OCI-LY3 (cell line): ENCODE measurements at regions not wholly inside any gene's neighbourhood (a gene's known extent, or its start where the extent isn't known, plus 50 kb on each side); places are given as distances from the start of the nearest gene placed in this dataset.

Source experiments
- H2AFZ ChIP-seq: fragments of 200-600, 300-600 bp; shearing (Covaris generic); 2 replicates; pipeline ENCODE4 v1.6.0; 2014; ENCODE audit warnings: antibody characterized with exemption, low read depth, low read length
- H3K27ac ChIP-seq: fragments of 200-600, 300-600 bp; sonication (generic); 2 replicates; pipeline ENCODE4 v1.5.1; 2014; ENCODE audit warnings: mild to moderate bottlenecking, low read length, moderate library complexity, mixed read lengths
- H3K27me3 ChIP-seq: fragments of 200-600, 300-600 bp; sonication (generic); 2 replicates; pipeline ENCODE4 v1.6.1; 2014; ENCODE audit warnings: low read depth, low read length, mixed read lengths
- H3K36me3 ChIP-seq: fragments of 200-600, 300-600 bp; sonication (generic); replicated peaks from 2 replicates; pipeline ENCODE3; 2014; ENCODE audit warnings: low read depth, low read length, mixed read lengths
- H3K4me1 ChIP-seq: fragments of 300-600, 200-600 bp; sonication (generic); 2 replicates; pipeline ENCODE4 v1.6.1; 2014; ENCODE audit warnings: low read length, mixed read lengths
- H3K4me2 ChIP-seq: fragments of 200-600, 300-600 bp; sonication (generic); 2 replicates; pipeline ENCODE4 v1.6.1; 2014; ENCODE audit warnings: low read length, mixed read lengths
- H3K4me3 ChIP-seq: fragments of 300-600, 200-600 bp; sonication (generic); 2 replicates; pipeline ENCODE4 v1.5.1; 2014; ENCODE audit warnings: antibody characterized with exemption, mild to moderate bottlenecking, low read length, moderate library complexity
- H3K79me2 ChIP-seq: fragments of 300-600, 200-600 bp; shearing (Covaris generic); 2 replicates; pipeline ENCODE4 v1.6.1; 2014; ENCODE audit warnings: mild to moderate bottlenecking, low read length, mixed read lengths
- H3K9ac ChIP-seq: fragments of 300-600, 200-600 bp; shearing (Covaris generic); 2 replicates; pipeline ENCODE4 v1.6.0; 2014; ENCODE audit warnings: mild to moderate bottlenecking, low read length, moderate library complexity
- H3K9me3 ChIP-seq: fragments of 200-600, 300-600 bp; shearing (Covaris generic); 2 replicates; pipeline ENCODE4 v1.6.1; 2014; ENCODE audit warnings: low read length, mixed read lengths; ENCODE audit not compliant: insufficient read depth
- H4K20me1 ChIP-seq: fragments of 200-600, 300-600 bp; sonication (generic); 2 replicates; pipeline ENCODE4 v1.6.1; 2016; ENCODE audit warnings: low read length, mixed read lengths; ENCODE audit not compliant: insufficient read depth
- EZH2phosphoT487 ChIP-seq: fragments of 200-600 bp; shearing (Covaris generic); IDR thresholded peaks from 2 replicates; pipeline ENCODE4 v1.6.1; 2018; ENCODE audit warnings: antibody characterized with exemption, mixed run types, low read depth
- TF ChIP-seq, protein P1 (sequence below): fragments of 200-600, 300-600 bp; sonication (generic); IDR thresholded peaks from 2 replicates; pipeline ENCODE4 v1.5.1; 2014; ENCODE audit warnings: antibody characterized with exemption, low read length, low read depth

DNA sequence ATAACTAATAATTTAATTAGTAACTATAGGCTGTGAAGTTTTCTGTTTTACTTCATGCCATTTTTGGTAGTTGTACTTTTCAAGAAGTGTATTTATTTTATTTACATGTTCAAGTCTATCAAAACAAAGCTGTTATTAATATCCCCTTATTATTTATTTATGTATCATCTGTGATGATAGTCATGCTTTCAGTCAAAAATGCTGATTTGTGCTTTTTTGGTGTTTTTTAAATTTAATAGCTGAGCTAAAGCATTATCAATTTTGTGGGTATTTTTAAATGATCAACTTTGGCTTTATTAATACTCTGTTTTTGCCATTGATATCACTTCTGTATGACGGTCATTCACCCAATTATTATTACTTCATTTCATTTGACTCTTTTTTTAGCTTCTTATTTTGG is 1229.2 kb upstream of the CADM2 start:
- Histone ChIP-seq H3K4me3 (no peak overlapping the region), H3K9me3 (no peaks in the 10 kb centered on the region), H3K9ac (no peak overlapping the region), H3K79me2 (no peaks in the 10 kb centered on the region), H2AFZ (no peak overlapping the region), H3K27me3 (no peaks in the 10 kb centered on the region), H3K4me1 (no peaks in the 10 kb centered on the region), H3K27ac (no peak overlapping the region), H4K20me1 (no peaks in the 10 kb centered on the region), H3K36me3 (no peaks in the 10 kb centered on the region), H3K4me2 (no peak overlapping the region)
- TF ChIP-seq, protein P1, sequence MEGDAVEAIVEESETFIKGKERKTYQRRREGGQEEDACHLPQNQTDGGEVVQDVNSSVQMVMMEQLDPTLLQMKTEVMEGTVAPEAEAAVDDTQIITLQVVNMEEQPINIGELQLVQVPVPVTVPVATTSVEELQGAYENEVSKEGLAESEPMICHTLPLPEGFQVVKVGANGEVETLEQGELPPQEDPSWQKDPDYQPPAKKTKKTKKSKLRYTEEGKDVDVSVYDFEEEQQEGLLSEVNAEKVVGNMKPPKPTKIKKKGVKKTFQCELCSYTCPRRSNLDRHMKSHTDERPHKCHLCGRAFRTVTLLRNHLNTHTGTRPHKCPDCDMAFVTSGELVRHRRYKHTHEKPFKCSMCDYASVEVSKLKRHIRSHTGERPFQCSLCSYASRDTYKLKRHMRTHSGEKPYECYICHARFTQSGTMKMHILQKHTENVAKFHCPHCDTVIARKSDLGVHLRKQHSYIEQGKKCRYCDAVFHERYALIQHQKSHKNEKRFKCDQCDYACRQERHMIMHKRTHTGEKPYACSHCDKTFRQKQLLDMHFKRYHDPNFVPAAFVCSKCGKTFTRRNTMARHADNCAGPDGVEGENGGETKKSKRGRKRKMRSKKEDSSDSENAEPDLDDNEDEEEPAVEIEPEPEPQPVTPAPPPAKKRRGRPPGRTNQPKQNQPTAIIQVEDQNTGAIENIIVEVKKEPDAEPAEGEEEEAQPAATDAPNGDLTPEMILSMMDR: no peak
- TF ChIP-seq EZH2phosphoT487: no peak

- no peak overlapping the region for H3K4me3 ChIP-seq
- no peaks in the 10 kb centered on the region for H3K9me3 ChIP-seq
- no peaks in the 10 kb centered on the region for H4K20me1 ChIP-seq
- H3K9ac ChIP-seq: no peak overlapping the region
- TF ChIP-seq, protein P1: no peak
- no peak for TF ChIP-seq EZH2phosphoT487
- H3K36me3 ChIP-seq: no peaks in the 10 kb centered on the region
- no peak overlapping the region for H3K4me2 ChIP-seq
- H3K79me2 ChIP-seq: no peaks in the 10 kb centered on the region
- no peaks in the 10 kb centered on the region for H3K4me1 ChIP-seq
- H3K27me3 ChIP-seq: no peaks in the 10 kb centered on the region
- no peak overlapping the region for H3K27ac ChIP-seq
- H2AFZ ChIP-seq: no peak overlapping the region
Observed at GRCh38 chr3:83734656-83735055, 1224.1 kb upstream of the CADM2 start.

- TF ChIP-seq, protein P1: no peak
- no peak for TF ChIP-seq EZH2phosphoT487
- no peaks in the 10 kb centered on the region for H3K79me2 ChIP-seq
- H3K36me3 ChIP-seq: no peaks in the 10 kb centered on the region
- H3K9me3 ChIP-seq: no peaks in the 10 kb centered on the region
- no peaks in the 10 kb centered on the region for H3K4me1 ChIP-seq
- no peaks in the 10 kb centered on the region for H3K27me3 ChIP-seq
- no peak overlapping the region for H3K4me3 ChIP-seq
- no peak overlapping the region for H3K4me2 ChIP-seq
- H2AFZ ChIP-seq: no peak overlapping the region; the same call in 1 of the 2 replicates
- no peaks in the 10 kb centered on the region for H4K20me1 ChIP-seq
- no peak overlapping the region for H3K27ac ChIP-seq
- H3K9ac ChIP-seq: no peak overlapping the region
Observed at GRCh38 chr3:83738202-83738601, 1220.6 kb upstream of the CADM2 start.

- H3K4me1 ChIP-seq: no peaks in the 10 kb centered on the region
- no peak overlapping the region for H3K27ac ChIP-seq
- H3K27me3 ChIP-seq: no peaks in the 10 kb centered on the region
- H3K4me2 ChIP-seq: no peak overlapping the region
- no peak overlapping the region for H3K9ac ChIP-seq
- no peaks in the 10 kb centered on the region for H3K9me3 ChIP-seq
- no peak overlapping the region for H3K4me3 ChIP-seq
- H3K36me3 ChIP-seq: no peaks in the 10 kb centered on the region
- H3K79me2 ChIP-seq: no peaks in the 10 kb centered on the region
- no peaks in the 10 kb centered on the region for H4K20me1 ChIP-seq
- no peak overlapping the region for H2AFZ ChIP-seq
- TF ChIP-seq, protein P1: no peak
- no peak for TF ChIP-seq EZH2phosphoT487
Observed at GRCh38 chr3:83740504-83740903, 1218.3 kb upstream of the CADM2 start.
